Thyroid gland (tissue), 4 donors: ENCODE measurements at regions not wholly inside any gene's neighbourhood (a gene's known extent, or its start where the extent isn't known, plus 50 kb on each side); places are given as distances from the start of the nearest gene placed in this dataset.

Experiments
- CTCF ChIP-seq, 6 experiments: fragments of 200-600 bp in 3 of 6; fragments of 450-650 bp in 3 of 6; sonication (generic) in 3 of 6; IDR thresholded peaks; one replicate each; pipeline ENCODE4 v1.5.1; 2016 to 2019; ENCODE audit warnings: antibody characterized with exemption in 6 of 6, mild to moderate bottlenecking in 2 of 6, inconsistent platforms in 1 of 6, moderate library complexity in 1 of 6
- POLR2A ChIP-seq, 2 donors: fragments of 450-650 bp; IDR thresholded peaks; one replicate each; pipeline ENCODE4 v1.6.1; 2017; ENCODE audit warnings: antibody characterized with exemption in 2 of 2, mild to moderate bottlenecking in 2 of 2, moderate library complexity in 1 of 2

- no peak for TF ChIP-seq CTCF (IDR thresholded peaks at IDR 0.05)
- TF ChIP-seq POLR2A (IDR thresholded peaks at IDR 0.05): no peak
Measured at GRCh38 chrX:47316276-47317025, 53.9 kb upstream of the ZNF157 start.
